ENCODE measurements at regions not wholly inside any gene's neighbourhood (a gene's known extent, or its start where the extent isn't known, plus 50 kb on each side); places are given as distances from the start of the nearest gene placed in this dataset.

DNA sequence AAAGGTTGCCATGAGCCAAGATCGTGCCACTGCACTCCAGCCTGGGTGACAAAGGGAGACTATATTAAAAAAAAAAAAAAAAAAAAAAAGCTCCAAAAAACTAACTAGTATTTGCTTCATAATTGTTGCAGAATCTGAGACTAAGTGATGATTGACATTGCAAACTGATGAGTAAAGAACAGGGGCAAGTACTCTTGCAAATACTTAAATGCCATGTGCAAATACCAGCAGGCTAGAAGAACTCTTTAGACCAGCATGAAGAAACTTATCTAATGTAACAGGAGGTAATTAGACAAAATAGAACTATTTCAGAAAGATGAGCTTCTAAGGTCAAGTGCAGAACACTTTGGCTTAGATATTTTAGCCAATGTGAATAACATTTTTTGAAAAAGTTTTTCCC, 1368.1 kb downstream of the EFNB2 start:
- no peaks in the 10 kb centered on the region for H3F3A ChIP-seq (ENCODE audit: insufficient read depth, low read length)
- H4K20me1 ChIP-seq (ENCODE audit: insufficient read depth, low read length) = no peaks in the 10 kb centered on the region
- H2AFZ ChIP-seq (ENCODE audit: low read length) = no peak overlapping the region
- H3K4me3 ChIP-seq (ENCODE audit: low read depth, low read length, poor library complexity, severe bottlenecking) = no peak overlapping the region
- H3K27me3 ChIP-seq (ENCODE audit: insufficient read depth, low read length) = no peaks in the 10 kb centered on the region
- no peaks in the 10 kb centered on the region for H3K36me3 ChIP-seq (ENCODE audit: insufficient read depth, low read length)
- H3K4me1 ChIP-seq (ENCODE audit: insufficient read depth, low read length, severe bottlenecking) = no peaks in the 10 kb centered on the region
- no peaks in the 10 kb centered on the region for H3K79me2 ChIP-seq (ENCODE audit: insufficient read depth, low read length)
- no peak overlapping the region for H3K9ac ChIP-seq (ENCODE audit: low read length)
- TF ChIP-seq, protein P1, sequence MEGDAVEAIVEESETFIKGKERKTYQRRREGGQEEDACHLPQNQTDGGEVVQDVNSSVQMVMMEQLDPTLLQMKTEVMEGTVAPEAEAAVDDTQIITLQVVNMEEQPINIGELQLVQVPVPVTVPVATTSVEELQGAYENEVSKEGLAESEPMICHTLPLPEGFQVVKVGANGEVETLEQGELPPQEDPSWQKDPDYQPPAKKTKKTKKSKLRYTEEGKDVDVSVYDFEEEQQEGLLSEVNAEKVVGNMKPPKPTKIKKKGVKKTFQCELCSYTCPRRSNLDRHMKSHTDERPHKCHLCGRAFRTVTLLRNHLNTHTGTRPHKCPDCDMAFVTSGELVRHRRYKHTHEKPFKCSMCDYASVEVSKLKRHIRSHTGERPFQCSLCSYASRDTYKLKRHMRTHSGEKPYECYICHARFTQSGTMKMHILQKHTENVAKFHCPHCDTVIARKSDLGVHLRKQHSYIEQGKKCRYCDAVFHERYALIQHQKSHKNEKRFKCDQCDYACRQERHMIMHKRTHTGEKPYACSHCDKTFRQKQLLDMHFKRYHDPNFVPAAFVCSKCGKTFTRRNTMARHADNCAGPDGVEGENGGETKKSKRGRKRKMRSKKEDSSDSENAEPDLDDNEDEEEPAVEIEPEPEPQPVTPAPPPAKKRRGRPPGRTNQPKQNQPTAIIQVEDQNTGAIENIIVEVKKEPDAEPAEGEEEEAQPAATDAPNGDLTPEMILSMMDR (IDR thresholded peaks at IDR 0.05; ENCODE audit: low read length) = no peak
- TF ChIP-seq EZH2 (IDR thresholded peaks at IDR 0.05; ENCODE audit: borderline replicate concordance, low read length) = no peak
- no peaks in the 10 kb centered on the region for H3K9me2 ChIP-seq (ENCODE audit: low read depth, low read length)
- no peak overlapping the region for H3K4me2 ChIP-seq (ENCODE audit: low read length)
- no peaks in the 10 kb centered on the region for H3K9me3 ChIP-seq (ENCODE audit: low read length)
- H3K27ac ChIP-seq (ENCODE audit: low read depth, low read length, poor library complexity, severe bottlenecking) = no peak overlapping the region

DNA sequence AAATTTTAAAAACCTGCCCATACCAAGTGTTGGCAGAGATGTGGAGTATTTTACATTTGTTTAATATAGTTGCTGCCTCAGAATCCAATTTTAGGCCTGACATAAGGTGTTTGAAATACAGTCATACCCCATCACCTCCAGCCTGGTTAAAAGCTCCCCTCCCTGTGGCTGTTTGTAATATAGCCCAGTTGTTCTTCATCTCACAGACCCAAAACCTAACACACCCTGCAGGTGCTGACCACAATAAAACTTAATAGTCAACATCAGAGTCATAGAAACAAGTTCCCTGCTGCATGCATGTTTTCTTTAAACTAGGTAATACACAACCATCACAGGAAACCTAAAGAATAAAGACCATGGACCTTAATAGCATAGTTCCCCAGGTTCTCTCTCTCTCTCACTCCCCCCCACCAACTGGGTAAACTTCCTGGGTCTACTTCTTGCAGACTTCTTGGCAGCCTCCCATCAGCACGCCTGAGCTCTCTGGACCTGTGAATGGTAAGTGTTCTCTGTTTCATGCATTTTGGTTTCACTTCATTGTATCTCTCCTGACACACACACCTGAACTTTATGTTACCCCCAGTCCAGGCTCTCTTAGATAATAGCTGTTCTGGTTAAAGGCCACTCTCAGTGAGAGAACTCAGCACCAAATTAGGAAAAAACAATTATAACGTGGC, 1369.9 kb downstream of the EFNB2 start:
- Histone ChIP-seq H3F3A (ENCODE audit: insufficient read depth, low read length) (no peaks in the 10 kb centered on the region), H3K4me1 (ENCODE audit: insufficient read depth, low read length, severe bottlenecking) (no peaks in the 10 kb centered on the region), H3K79me2 (ENCODE audit: insufficient read depth, low read length) (no peaks in the 10 kb centered on the region), H3K4me2 (ENCODE audit: low read length) (no peak overlapping the region), H2AFZ (ENCODE audit: low read length) (no peak overlapping the region), H3K4me3 (ENCODE audit: low read depth, low read length, poor library complexity, severe bottlenecking) (no peak overlapping the region), H3K27me3 (ENCODE audit: insufficient read depth, low read length) (no peaks in the 10 kb centered on the region), H3K9ac (ENCODE audit: low read length) (no peak overlapping the region), H3K9me3 (ENCODE audit: low read length) (no peaks in the 10 kb centered on the region), H3K9me2 (ENCODE audit: low read depth, low read length) (no peaks in the 10 kb centered on the region; the same call in 1 of the 2 replicates), H4K20me1 (ENCODE audit: insufficient read depth, low read length) (no peaks in the 10 kb centered on the region), H3K27ac (ENCODE audit: low read depth, low read length, poor library complexity, severe bottlenecking) (no peak overlapping the region), H3K36me3 (ENCODE audit: insufficient read depth, low read length) (no peaks in the 10 kb centered on the region)
- no peak for TF ChIP-seq EZH2 (IDR thresholded peaks at IDR 0.05; ENCODE audit: borderline replicate concordance, low read length)
- TF ChIP-seq, protein P1 (IDR thresholded peaks at IDR 0.05; ENCODE audit: low read length) = no peak

DNA sequence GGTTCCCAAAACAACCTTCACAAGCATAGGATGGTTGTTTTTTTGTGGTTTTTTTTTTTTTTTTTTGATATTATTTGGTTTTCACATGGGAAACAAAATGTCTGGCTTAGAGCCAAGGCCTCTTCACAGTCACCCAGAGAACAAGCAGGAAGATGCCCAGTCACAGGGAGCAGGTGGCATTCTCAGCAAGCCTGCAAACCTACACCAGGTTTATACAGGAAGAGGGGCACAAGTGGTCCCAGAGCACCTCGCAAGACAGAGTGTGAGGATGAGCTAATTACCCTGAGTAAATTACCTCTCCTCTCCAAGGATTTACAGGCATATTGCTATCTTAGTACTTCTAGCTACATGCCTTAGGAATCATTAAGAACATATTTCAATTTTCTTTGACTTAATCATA, 1375.6 kb downstream of the EFNB2 start:
- Histone ChIP-seq H2AFZ (ENCODE audit: low read length) (no peak overlapping the region), H3K27me3 (ENCODE audit: insufficient read depth, low read length) (no peaks in the 10 kb centered on the region), H3K27ac (ENCODE audit: low read depth, low read length, poor library complexity, severe bottlenecking) (no peak overlapping the region), H3K4me2 (ENCODE audit: low read length) (no peak overlapping the region), H3K9me3 (ENCODE audit: low read length) (no peaks in the 10 kb centered on the region), H3K4me1 (ENCODE audit: insufficient read depth, low read length, severe bottlenecking) (no peaks in the 10 kb centered on the region), H3F3A (ENCODE audit: insufficient read depth, low read length) (no peaks in the 10 kb centered on the region), H4K20me1 (ENCODE audit: insufficient read depth, low read length) (no peaks in the 10 kb centered on the region), H3K79me2 (ENCODE audit: insufficient read depth, low read length) (no peaks in the 10 kb centered on the region), H3K4me3 (ENCODE audit: low read depth, low read length, poor library complexity, severe bottlenecking) (no peak overlapping the region), H3K36me3 (ENCODE audit: insufficient read depth, low read length) (no peaks in the 10 kb centered on the region), H3K9me2 (ENCODE audit: low read depth, low read length) (no peaks in the 10 kb centered on the region; the same call in 1 of the 2 replicates), H3K9ac (ENCODE audit: low read length) (no peak overlapping the region)
- no peak for TF ChIP-seq EZH2 (IDR thresholded peaks at IDR 0.05; ENCODE audit: borderline replicate concordance, low read length)
- TF ChIP-seq, protein P1 (IDR thresholded peaks at IDR 0.05; ENCODE audit: low read length) = no peak
